ENCODE measurements at regions not wholly inside any gene's neighbourhood (a gene's known extent, or its start where the extent isn't known, plus 50 kb on each side); places are given as distances from the start of the nearest gene placed in this dataset.

DNA sequence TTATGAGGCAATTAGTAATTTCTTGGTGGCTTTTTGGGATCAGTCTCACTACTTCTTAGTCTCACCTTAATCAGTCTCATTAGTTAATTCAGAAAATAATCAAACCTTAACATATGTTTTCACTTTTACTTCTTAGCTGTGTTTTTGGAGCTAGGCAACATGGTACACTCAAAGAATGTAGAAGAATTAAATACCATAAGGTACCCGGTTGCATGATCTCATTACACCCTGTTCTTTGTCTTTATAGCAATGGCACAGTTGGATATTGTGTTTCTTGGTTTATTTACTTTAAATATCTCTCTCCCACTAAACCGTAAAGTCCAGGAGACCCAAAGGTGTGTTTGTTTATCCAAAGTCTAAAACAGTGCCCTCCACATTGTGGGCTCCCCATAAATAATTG lies 132.3 kb downstream of the TNFSF18 start:
- DNase-seq (ENCODE audit: low read depth, low spot score) (no peak), ATAC-seq (peak; percentile 6; the same call in 1 of the 2 replicates)
- Histone ChIP-seq H3K27ac (ENCODE audit: low read depth, low read length) (peak overlapping the region; percentile 95), H3K4me1 (ENCODE audit: control insufficient read depth in 1 of 2, insufficient read depth in 2 of 2, low read length in 2 of 2) (peaks cover 62 to 75% of the 10 kb centered on the region in 2 experiments), H3K4me2 (ENCODE audit: low read length) (peak overlapping the region; percentile 54), H2AFZ (ENCODE audit: low read depth, low read length, poor library complexity, severe bottlenecking) (no peak overlapping the region), H3K36me3 (ENCODE audit: control insufficient read depth in 1 of 2, insufficient read depth in 2 of 2, low read length in 2 of 2) (peaks cover 0 to 60% of the 10 kb centered on the region in 2 experiments; a peak in 2 of 4 replicates), H3K9me2 (ENCODE audit: insufficient read depth) (no peaks in the 10 kb centered on the region), H3K79me2 (ENCODE audit: insufficient read depth, low read length) (peaks cover 77% of the 10 kb centered on the region), H3K9ac (ENCODE audit: low read length) (peak overlapping the region; percentile 60), H3K9me3 (ENCODE audit: control insufficient read depth in 1 of 2, insufficient read depth in 1 of 2, low read depth in 1 of 2, low read length in 2 of 2) (peaks cover 0 to 4% of the 10 kb centered on the region in 2 experiments; a peak in 1 of 4 replicates), H3K4me3 (replicated peaks in 1 of 2; ENCODE audit: low read depth in 1 of 2, low read length in 2 of 2) (peak overlapping the region in 1 of 2 experiments; percentile 14; a peak in 1 of 4 replicates), H4K20me1 (ENCODE audit: insufficient read depth) (no peaks in the 10 kb centered on the region), H3K27me3 (ENCODE audit: insufficient read depth, low read length) (no peaks in the 10 kb centered on the region)
- ChIA-PET POLR2A (interaction anchor here (1.0 to 2.9 kb wide), 3 partner anchors 9 to 54 kb away, joined by 3 to 9 read pairs (median 3); no protein-coding TSS in a partner anchor), RAD21 (ENCODE audit: low non-redundant PET in 1 of 2, low total read pairs in 2 of 2, uncharacterized antibody in 2 of 2, unreplicated experiment in 2 of 2) (interaction anchor here in 1 of 2 experiments (0.6 to 1.2 kb wide), 2 partner anchors 15 to 284 kb away, joined by 3 read pairs; no protein-coding TSS in a partner anchor), CTCF (interaction anchor here (1.4 kb wide), 1 partner anchor 92 kb away, joined by 3 read pairs; no protein-coding TSS in a partner anchor)
- BruUV-seq (replicated peaks) = TSS peak; percentile 97
- intact Hi-C loops (cut with micrococcal nuclease) = no loop called here
- no peak for TF ChIP-seq EZH2phosphoT487 (IDR thresholded peaks at IDR 0.05; ENCODE audit: borderline replicate concordance)
- TF ChIP-seq, protein P1, sequence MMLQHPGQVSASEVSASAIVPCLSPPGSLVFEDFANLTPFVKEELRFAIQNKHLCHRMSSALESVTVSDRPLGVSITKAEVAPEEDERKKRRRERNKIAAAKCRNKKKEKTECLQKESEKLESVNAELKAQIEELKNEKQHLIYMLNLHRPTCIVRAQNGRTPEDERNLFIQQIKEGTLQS (IDR thresholded peaks at IDR 0.05) = no peak
- TF ChIP-seq JUND (IDR thresholded peaks at IDR 0.05) = no peak
- no peak for TF ChIP-seq ZFX (IDR thresholded peaks at IDR 0.05)
- no peak for TF ChIP-seq SRF (IDR thresholded peaks at IDR 0.05; ENCODE audit: low read depth)
- TF ChIP-seq EZH2 (IDR thresholded peaks at IDR 0.05) = no peak
- no peak for TF ChIP-seq TCF7L2 (IDR thresholded peaks at IDR 0.05; ENCODE audit: borderline replicate concordance, extremely low read depth, insufficient read depth, insufficient read length)
- no peak for TF ChIP-seq CEBPB (IDR thresholded peaks at IDR 0.05; ENCODE audit: low read depth)
- no peak for TF ChIP-seq ZNF274 (IDR thresholded peaks at IDR 0.05; ENCODE audit: low read depth, low read length)
- TF ChIP-seq, protein P2, sequence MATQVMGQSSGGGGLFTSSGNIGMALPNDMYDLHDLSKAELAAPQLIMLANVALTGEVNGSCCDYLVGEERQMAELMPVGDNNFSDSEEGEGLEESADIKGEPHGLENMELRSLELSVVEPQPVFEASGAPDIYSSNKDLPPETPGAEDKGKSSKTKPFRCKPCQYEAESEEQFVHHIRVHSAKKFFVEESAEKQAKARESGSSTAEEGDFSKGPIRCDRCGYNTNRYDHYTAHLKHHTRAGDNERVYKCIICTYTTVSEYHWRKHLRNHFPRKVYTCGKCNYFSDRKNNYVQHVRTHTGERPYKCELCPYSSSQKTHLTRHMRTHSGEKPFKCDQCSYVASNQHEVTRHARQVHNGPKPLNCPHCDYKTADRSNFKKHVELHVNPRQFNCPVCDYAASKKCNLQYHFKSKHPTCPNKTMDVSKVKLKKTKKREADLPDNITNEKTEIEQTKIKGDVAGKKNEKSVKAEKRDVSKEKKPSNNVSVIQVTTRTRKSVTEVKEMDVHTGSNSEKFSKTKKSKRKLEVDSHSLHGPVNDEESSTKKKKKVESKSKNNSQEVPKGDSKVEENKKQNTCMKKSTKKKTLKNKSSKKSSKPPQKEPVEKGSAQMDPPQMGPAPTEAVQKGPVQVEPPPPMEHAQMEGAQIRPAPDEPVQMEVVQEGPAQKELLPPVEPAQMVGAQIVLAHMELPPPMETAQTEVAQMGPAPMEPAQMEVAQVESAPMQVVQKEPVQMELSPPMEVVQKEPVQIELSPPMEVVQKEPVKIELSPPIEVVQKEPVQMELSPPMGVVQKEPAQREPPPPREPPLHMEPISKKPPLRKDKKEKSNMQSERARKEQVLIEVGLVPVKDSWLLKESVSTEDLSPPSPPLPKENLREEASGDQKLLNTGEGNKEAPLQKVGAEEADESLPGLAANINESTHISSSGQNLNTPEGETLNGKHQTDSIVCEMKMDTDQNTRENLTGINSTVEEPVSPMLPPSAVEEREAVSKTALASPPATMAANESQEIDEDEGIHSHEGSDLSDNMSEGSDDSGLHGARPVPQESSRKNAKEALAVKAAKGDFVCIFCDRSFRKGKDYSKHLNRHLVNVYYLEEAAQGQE (IDR thresholded peaks at IDR 0.05; ENCODE audit: low read depth) = no peak
- TF ChIP-seq SIN3A (IDR thresholded peaks at IDR 0.05; ENCODE audit: low read depth) = no peak
